ENCODE measurements at regions not wholly inside any gene's neighbourhood (a gene's known extent, or its start where the extent isn't known, plus 50 kb on each side); places are given as distances from the start of the nearest gene placed in this dataset.

DNA sequence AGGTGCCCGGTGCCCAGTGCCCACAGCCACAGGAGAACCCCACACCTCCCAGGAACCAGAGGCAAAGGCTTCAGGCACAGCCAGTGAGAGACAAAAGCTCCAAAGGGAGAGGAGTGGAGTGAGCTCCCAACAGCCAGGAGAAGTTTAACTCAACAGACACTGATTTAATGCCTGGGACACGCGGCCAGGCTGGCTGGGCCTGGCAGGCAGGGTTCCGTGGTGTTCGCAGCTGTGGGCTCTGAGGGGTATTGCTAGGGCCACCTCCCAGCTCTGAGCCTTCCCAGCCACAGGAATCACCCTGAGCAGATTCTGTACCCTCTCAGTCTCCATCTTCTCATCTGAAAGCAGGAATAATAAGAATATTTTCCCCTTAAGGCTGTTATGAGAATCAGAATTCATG, 222.5 kb downstream of the NPHP4 start:
- TF ChIP-seq, protein P1, sequence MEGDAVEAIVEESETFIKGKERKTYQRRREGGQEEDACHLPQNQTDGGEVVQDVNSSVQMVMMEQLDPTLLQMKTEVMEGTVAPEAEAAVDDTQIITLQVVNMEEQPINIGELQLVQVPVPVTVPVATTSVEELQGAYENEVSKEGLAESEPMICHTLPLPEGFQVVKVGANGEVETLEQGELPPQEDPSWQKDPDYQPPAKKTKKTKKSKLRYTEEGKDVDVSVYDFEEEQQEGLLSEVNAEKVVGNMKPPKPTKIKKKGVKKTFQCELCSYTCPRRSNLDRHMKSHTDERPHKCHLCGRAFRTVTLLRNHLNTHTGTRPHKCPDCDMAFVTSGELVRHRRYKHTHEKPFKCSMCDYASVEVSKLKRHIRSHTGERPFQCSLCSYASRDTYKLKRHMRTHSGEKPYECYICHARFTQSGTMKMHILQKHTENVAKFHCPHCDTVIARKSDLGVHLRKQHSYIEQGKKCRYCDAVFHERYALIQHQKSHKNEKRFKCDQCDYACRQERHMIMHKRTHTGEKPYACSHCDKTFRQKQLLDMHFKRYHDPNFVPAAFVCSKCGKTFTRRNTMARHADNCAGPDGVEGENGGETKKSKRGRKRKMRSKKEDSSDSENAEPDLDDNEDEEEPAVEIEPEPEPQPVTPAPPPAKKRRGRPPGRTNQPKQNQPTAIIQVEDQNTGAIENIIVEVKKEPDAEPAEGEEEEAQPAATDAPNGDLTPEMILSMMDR (IDR thresholded peaks at IDR 0.05): no peak
- TF ChIP-seq EZH2 (IDR thresholded peaks at IDR 0.05): no peak

Data from neural progenitor cell (in vitro differentiated cells).